Mesendoderm (in vitro differentiated cells): ENCODE measurements at regions not wholly inside any gene's neighbourhood (a gene's known extent, or its start where the extent isn't known, plus 50 kb on each side); places are given as distances from the start of the nearest gene placed in this dataset.

ENCODE experiments used
- DNase-seq: peaks from one replicate; pipeline ENCODE4 v3.0.0; 2013
- H2AK5ac ChIP-seq: 2 replicates; pipeline ENCODE4 v1.6.1; 2013; ENCODE audit warnings: low read length, inconsistent platforms
- H2BK120ac ChIP-seq: 2 replicates; pipeline ENCODE4 v1.6.1; 2013; ENCODE audit warnings: low read depth, mild to moderate bottlenecking, low read length, moderate library complexity, mixed read lengths
- H2BK15ac ChIP-seq: replicated peaks from 2 replicates; pipeline ENCODE4 v1.6.1; 2013; ENCODE audit warnings: low read depth, mild to moderate bottlenecking, moderate library complexity
- H2BK5ac ChIP-seq: 2 replicates; pipeline ENCODE4 v1.6.1; 2013; ENCODE audit warnings: low read length, inconsistent platforms
- H3K18ac ChIP-seq: 2 replicates; pipeline ENCODE4 v1.6.1; 2013; ENCODE audit warnings: mild to moderate bottlenecking, low read length, mixed read lengths
- H3K23ac ChIP-seq: one replicate; pipeline ENCODE4 v1.6.1; 2013; ENCODE audit warnings: low read length
- H3K27ac ChIP-seq: 2 replicates; pipeline ENCODE4 v1.5.1; 2013; ENCODE audit warnings: low read depth, mild to moderate bottlenecking, inconsistent platforms, low read length, moderate library complexity
- H3K27me3 ChIP-seq: 2 replicates; pipeline ENCODE4 v1.6.1; 2013; ENCODE audit warnings: low read length, control low read depth, mild to moderate bottlenecking, inconsistent platforms; ENCODE audit not compliant: insufficient read depth, poor library complexity
- H3K36me3 ChIP-seq: 2 replicates; pipeline ENCODE4 v1.6.1; 2013; ENCODE audit warnings: low read length, inconsistent platforms; ENCODE audit not compliant: control insufficient read depth, insufficient read depth
- H3K4ac ChIP-seq: one replicate; pipeline ENCODE4 v1.6.1; 2013; ENCODE audit warnings: low read depth, mild to moderate bottlenecking, low read length, moderate library complexity
- H3K4me1 ChIP-seq: 2 replicates; pipeline ENCODE4 v1.6.1; 2013; ENCODE audit warnings: low read depth, low read length, inconsistent platforms; ENCODE audit not compliant: control insufficient read depth
- H3K4me2 ChIP-seq: 2 replicates; pipeline ENCODE4 v1.6.1; 2013; ENCODE audit warnings: low read length
- H3K4me3 ChIP-seq: 2 replicates; pipeline ENCODE4 v1.5.1; 2013; ENCODE audit warnings: mild to moderate bottlenecking, low read length
- H3K56ac ChIP-seq: one replicate; pipeline ENCODE4 v1.6.1; 2013; ENCODE audit warnings: low read length
- H3K79me1 ChIP-seq: 2 replicates; pipeline ENCODE4 v1.6.1; 2013; ENCODE audit warnings: low read length, inconsistent platforms
- H3K79me2 ChIP-seq: 2 replicates; pipeline ENCODE4 v1.6.1; 2013; ENCODE audit warnings: mild to moderate bottlenecking, low read length; ENCODE audit not compliant: control insufficient read depth, insufficient read depth
- H3K9ac ChIP-seq: 2 replicates; pipeline ENCODE4 v1.6.1; 2013; ENCODE audit warnings: low read length, inconsistent platforms
- H4K5ac ChIP-seq: one replicate; pipeline ENCODE4 v1.6.1; 2013; ENCODE audit warnings: low read length
- H4K8ac ChIP-seq: one replicate; pipeline ENCODE4 v1.6.1; 2013; ENCODE audit warnings: low read depth, mild to moderate bottlenecking, control low read depth, low read length, moderate library complexity
- WGBS: extraction: QIAGEN DNeasy Blood & Tissue Kit; methylation state at CpG from one replicate; pipeline ENCODE4 v1.1.7; 2013; ENCODE audit warnings: low lambda C conversion rate, missing lambda C conversion rate; ENCODE audit not compliant: insufficient coverage; ENCODE audit errors: extremely low coverage; 5-methylcytosine and 5-hydroxymethylcytosine counted together

DNA sequence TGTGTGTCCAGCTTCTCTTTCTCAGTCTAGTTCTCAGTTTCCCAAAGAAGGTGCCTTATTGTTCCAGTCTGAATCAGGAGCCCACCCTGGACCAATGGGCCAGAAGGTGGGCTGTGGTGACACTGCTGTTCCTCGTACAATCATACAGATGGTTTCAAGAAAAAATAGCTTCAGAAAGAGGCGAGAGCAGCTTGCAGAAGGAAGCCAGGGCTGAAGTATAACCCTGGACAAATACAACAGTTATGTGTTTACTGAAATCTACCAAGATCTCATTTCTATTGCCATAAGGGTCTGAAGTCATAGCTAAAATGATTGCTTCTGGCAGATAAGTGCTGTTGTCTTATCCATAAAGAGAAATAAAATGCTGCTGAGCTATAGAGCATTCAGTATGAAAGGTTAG is 75.4 kb downstream of the PFDN4 start:
- Histone ChIP-seq H3K9ac (no peak overlapping the region), H3K79me2 (no peaks in the 10 kb centered on the region), H4K8ac (no peak overlapping the region), H2BK15ac (no peak overlapping the region), H3K79me1 (no peaks in the 10 kb centered on the region), H3K27ac (no peak overlapping the region), H3K27me3 (no peaks in the 10 kb centered on the region), H3K23ac (no peak overlapping the region), H3K18ac (no peak overlapping the region), H3K4me3 (no peak overlapping the region), H2BK120ac (no peak overlapping the region), H3K56ac (no peak overlapping the region), H2BK5ac (no peak overlapping the region), H3K4me2 (no peak overlapping the region), H3K4me1 (no peaks in the 10 kb centered on the region), H2AK5ac (no peak overlapping the region), H3K4ac (no peak overlapping the region), H3K36me3 (no peaks in the 10 kb centered on the region), H4K5ac (no peak overlapping the region)
- no peak for DNase-seq
- WGBS = no CpG with 5 or more reads among the region's 2 CpGs

GRCh38 chr20:54284928-54285704 is 77.2 kb downstream of the PFDN4 start:
- H3K79me2 ChIP-seq = no peaks in the 10 kb centered on the region
- H2BK120ac ChIP-seq = no peak overlapping the region
- H3K4me1 ChIP-seq = no peaks in the 10 kb centered on the region
- H3K9ac ChIP-seq = no peak overlapping the region
- no peak overlapping the region for H3K4me3 ChIP-seq
- H2AK5ac ChIP-seq = no peak overlapping the region
- DNase-seq = no peak
- H4K5ac ChIP-seq = no peak overlapping the region
- H3K4me2 ChIP-seq = no peak overlapping the region
- no CpG with 5 or more reads among the region's 5 CpGs for WGBS
- H3K56ac ChIP-seq = no peak overlapping the region
- H2BK15ac ChIP-seq = no peak overlapping the region
- H3K27me3 ChIP-seq = no peaks in the 10 kb centered on the region
- H3K27ac ChIP-seq = no peak overlapping the region
- H3K79me1 ChIP-seq = no peaks in the 10 kb centered on the region
- H3K36me3 ChIP-seq = no peaks in the 10 kb centered on the region
- no peak overlapping the region for H4K8ac ChIP-seq
- H3K18ac ChIP-seq = no peak overlapping the region
- H3K4ac ChIP-seq = no peak overlapping the region
- no peak overlapping the region for H3K23ac ChIP-seq
- H2BK5ac ChIP-seq = no peak overlapping the region

DNA sequence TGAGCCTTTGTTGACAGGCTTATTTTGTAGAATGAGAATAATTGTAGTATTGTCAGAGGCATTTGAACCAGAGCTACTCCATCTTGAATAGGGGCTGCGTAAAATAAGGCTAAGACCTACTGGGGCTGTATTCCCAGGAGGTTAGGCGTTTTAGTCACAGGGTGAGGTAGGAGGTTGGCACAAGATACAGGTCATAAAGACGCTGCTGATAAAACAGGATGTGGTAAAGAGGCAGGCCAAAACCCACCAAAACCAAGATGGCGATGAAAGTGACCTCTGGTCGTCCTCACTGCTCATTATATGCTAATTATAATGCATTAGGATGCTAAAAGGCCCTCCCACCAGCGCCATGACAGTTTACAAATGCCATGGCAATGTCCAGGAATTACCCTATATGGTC is 82.7 kb downstream of the PFDN4 start:
- Histone ChIP-seq H3K18ac (no peak overlapping the region), H2BK120ac (no peak overlapping the region)

DNA sequence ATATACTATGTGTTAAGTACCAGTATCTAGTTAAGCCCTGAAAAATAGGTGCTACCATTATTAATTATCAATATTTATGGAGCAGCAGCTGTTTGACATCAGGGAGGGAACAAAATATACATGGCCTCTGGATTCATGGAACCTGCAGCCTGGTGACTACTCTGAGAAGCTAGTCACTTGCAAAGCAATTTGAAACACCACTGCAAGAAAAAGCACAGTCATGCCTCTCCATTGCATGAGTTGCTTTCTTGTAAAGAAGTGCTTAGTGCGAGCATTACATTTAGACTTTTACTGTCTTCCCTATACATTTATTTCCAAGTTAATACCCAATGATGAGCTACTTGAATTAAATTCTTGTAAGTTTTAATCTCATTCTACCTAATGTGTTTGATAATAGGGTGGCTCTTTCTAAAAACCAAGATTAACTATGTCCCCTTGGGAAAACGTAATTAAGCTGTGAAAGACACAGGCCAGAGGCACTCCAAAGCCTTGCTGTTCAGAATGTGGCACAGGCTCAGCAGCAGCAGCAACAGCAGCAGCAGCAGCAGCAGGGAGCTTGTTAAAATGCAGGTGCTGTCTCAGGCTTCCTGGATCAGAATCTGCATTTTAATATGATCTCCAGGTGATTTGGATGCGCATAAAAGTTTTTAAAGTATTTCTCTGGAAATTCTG is 83.6 kb downstream of the PFDN4 start:
- H3K4me1 ChIP-seq = no peaks in the 10 kb centered on the region
- no peak overlapping the region for H4K8ac ChIP-seq
- H3K27me3 ChIP-seq = no peaks in the 10 kb centered on the region
- no peak overlapping the region for H4K5ac ChIP-seq
- H3K36me3 ChIP-seq = no peaks in the 10 kb centered on the region
- peak; percentile 13 for DNase-seq
- H2BK120ac ChIP-seq = no peak overlapping the region
- no peak overlapping the region for H2AK5ac ChIP-seq
- H3K56ac ChIP-seq = no peak overlapping the region
- no peaks in the 10 kb centered on the region for H3K79me2 ChIP-seq
- H2BK5ac ChIP-seq = no peak overlapping the region
- no peak overlapping the region for H3K27ac ChIP-seq
- no peak overlapping the region for H3K4me2 ChIP-seq
- WGBS = no CpG with 5 or more reads among the region's 3 CpGs
- H3K4me3 ChIP-seq = no peak overlapping the region
- no peak overlapping the region for H2BK15ac ChIP-seq
- H3K23ac ChIP-seq = no peak overlapping the region
- H3K18ac ChIP-seq = no peak overlapping the region
- no peak overlapping the region for H3K9ac ChIP-seq
- no peaks in the 10 kb centered on the region for H3K79me1 ChIP-seq
- H3K4ac ChIP-seq = no peak overlapping the region

More for the DNA sequence above, 82.7 kb downstream of the PFDN4 start:
- Histone ChIP-seq H3K27me3 (no peaks in the 10 kb centered on the region), H3K23ac (no peak overlapping the region), H3K4me2 (no peak overlapping the region), H2AK5ac (no peak overlapping the region), H3K4me1 (no peaks in the 10 kb centered on the region), H3K9ac (no peak overlapping the region), H3K27ac (no peak overlapping the region), H2BK15ac (no peak overlapping the region), H3K79me1 (no peaks in the 10 kb centered on the region), H3K36me3 (no peaks in the 10 kb centered on the region), H4K5ac (no peak overlapping the region), H2BK5ac (no peak overlapping the region), H3K79me2 (no peaks in the 10 kb centered on the region), H4K8ac (no peak overlapping the region), H3K4ac (no peak overlapping the region), H3K4me3 (no peak overlapping the region), H3K56ac (no peak overlapping the region)
- DNase-seq = no peak
- WGBS = no CpG with 5 or more reads among the region's 6 CpGs

DNA sequence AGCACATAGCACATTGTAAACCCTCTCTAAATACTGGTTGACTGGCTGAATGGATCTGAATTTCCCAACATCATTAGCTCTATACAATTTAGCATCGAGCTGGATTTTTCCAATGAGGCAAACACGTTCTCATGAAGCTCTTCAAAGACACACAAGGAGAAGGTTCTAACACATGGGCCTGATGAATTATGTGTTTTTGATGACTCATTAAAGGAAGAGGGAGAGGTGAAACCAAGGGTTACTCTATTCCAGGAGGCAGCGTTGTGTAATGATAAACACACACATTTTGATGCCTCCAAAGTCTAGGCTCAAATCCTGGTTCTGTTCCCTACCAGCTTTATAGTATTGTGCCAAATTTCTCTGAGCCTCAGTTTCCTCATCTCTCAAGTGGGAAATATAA is 84.3 kb downstream of the PFDN4 start:
- Histone ChIP-seq H3K9ac (no peak overlapping the region), H4K5ac (no peak overlapping the region), H3K56ac (no peak overlapping the region), H3K4me1 (no peaks in the 10 kb centered on the region), H3K4ac (no peak overlapping the region), H3K18ac (no peak overlapping the region), H3K4me3 (no peak overlapping the region), H3K79me2 (no peaks in the 10 kb centered on the region), H2AK5ac (no peak overlapping the region), H3K36me3 (no peaks in the 10 kb centered on the region), H3K23ac (no peak overlapping the region), H2BK15ac (no peak overlapping the region), H2BK120ac (no peak overlapping the region), H3K27ac (no peak overlapping the region), H2BK5ac (no peak overlapping the region), H3K79me1 (no peaks in the 10 kb centered on the region), H3K4me2 (no peak overlapping the region), H4K8ac (no peak overlapping the region), H3K27me3 (no peaks in the 10 kb centered on the region)
- DNase-seq = no peak
- WGBS = no CpG with 5 or more reads among the region's 3 CpGs
